Esophagus muscularis mucosa (tissue), 3 donors: ENCODE measurements at regions not wholly inside any gene's neighbourhood (a gene's known extent, or its start where the extent isn't known, plus 50 kb on each side); places are given as distances from the start of the nearest gene placed in this dataset.

Experiments
- POLR2A ChIP-seq: fragments of 450-650 bp; IDR thresholded peaks from one replicate; pipeline ENCODE4 v1.6.1; 2017; ENCODE audit warnings: antibody characterized with exemption, moderate library complexity, mild to moderate bottlenecking, low read depth
- TF ChIP-seq, protein P1 (sequence below), 3 experiments: fragments of 200-600 bp in 2 of 3; fragments of 450-650 bp in 1 of 3; sonication (generic) in 2 of 3; IDR thresholded peaks; one replicate each; pipeline ENCODE4 v1.5.1; 2017 to 2019; ENCODE audit warnings: antibody characterized with exemption in 3 of 3, mild to moderate bottlenecking in 2 of 3, moderate library complexity in 1 of 3

DNA sequence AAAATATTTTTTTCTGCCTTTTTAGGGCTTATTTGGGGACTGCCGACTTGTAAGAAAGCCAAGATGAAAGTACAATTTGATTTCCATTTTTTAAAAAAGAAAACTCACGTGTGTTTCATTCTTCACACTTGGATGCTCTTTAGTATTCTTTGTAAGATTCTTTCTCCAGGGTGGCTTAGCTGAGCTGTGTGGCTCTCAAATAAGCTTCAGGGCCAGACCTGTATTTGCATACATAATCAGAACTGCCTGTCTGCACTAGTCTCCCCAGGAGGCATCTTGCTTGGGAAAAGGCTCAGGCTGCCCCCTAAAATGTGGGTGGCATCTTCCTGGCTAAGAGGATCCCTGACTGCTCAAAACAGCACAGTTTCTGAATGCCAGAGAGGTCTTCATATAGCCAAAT lies 498.4 kb downstream of the MID1IP1 start:
- TF ChIP-seq, protein P1, sequence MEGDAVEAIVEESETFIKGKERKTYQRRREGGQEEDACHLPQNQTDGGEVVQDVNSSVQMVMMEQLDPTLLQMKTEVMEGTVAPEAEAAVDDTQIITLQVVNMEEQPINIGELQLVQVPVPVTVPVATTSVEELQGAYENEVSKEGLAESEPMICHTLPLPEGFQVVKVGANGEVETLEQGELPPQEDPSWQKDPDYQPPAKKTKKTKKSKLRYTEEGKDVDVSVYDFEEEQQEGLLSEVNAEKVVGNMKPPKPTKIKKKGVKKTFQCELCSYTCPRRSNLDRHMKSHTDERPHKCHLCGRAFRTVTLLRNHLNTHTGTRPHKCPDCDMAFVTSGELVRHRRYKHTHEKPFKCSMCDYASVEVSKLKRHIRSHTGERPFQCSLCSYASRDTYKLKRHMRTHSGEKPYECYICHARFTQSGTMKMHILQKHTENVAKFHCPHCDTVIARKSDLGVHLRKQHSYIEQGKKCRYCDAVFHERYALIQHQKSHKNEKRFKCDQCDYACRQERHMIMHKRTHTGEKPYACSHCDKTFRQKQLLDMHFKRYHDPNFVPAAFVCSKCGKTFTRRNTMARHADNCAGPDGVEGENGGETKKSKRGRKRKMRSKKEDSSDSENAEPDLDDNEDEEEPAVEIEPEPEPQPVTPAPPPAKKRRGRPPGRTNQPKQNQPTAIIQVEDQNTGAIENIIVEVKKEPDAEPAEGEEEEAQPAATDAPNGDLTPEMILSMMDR (IDR thresholded peaks at IDR 0.05), result no peak
- TF ChIP-seq POLR2A, result no peak
